Transverse colon (tissue), 4 donors: ENCODE measurements at regions not wholly inside any gene's neighbourhood (a gene's known extent, or its start where the extent isn't known, plus 50 kb on each side); places are given as distances from the start of the nearest gene placed in this dataset.
"Not testable (repeated sequence)": the region's sequence is repeated elsewhere in the genome, so short reads cannot be mapped to it uniquely, and the experiment has no call there.

ENCODE experiments used
- DNase-seq: peaks from one replicate; pipeline ENCODE4 v3.0.0-alpha.2; 2019
- H3K27ac ChIP-seq, 4 donors: fragments of 200-600 bp; sonication (generic); 2 replicates each; pipeline ENCODE4 v1.5.1; 2016 to 2018; ENCODE audit warnings: inconsistent platforms in 4 of 4
- H3K27me3 ChIP-seq: fragments of 200-600 bp; sonication (generic); 2 replicates; pipeline ENCODE4 v1.5.1; 2017; ENCODE audit warnings: inconsistent platforms
- H3K36me3 ChIP-seq, 4 donors: fragments of 200-600 bp; sonication (generic); 2 replicates each; pipeline ENCODE4 v1.5.1; 2017 to 2019; ENCODE audit warnings: inconsistent platforms in 4 of 4
- H3K4me1 ChIP-seq, 4 donors: fragments of 200-600 bp; sonication (generic); 2 replicates each; pipeline ENCODE4 v1.5.1; 2017 to 2020; ENCODE audit warnings: inconsistent platforms in 4 of 4
- H3K4me3 ChIP-seq, 4 donors: fragments of 200-600 bp; sonication (generic); 1 replicate in 1 of 4; 2 replicates in 3 of 4; pipeline versions ENCODE4 v1.5.1 to v1.6.1; 2017 to 2019; ENCODE audit warnings: inconsistent platforms in 4 of 4
- H3K9me3 ChIP-seq, 2 donors: fragments of 200-600 bp; sonication (generic); 2 replicates each; pipeline ENCODE4 v1.5.1; 2017 to 2019; ENCODE audit warnings: inconsistent platforms in 2 of 2
- EP300 ChIP-seq: sonication (generic); formaldehyde crosslinking; IDR thresholded peaks from one replicate; pipeline ENCODE4 v1.6.1; 2017; ENCODE audit warnings: antibody characterized with exemption, low read depth
- POLR2A ChIP-seq: fragments of 450-650 bp; IDR thresholded peaks from one replicate; pipeline ENCODE4 v1.6.1; 2016; ENCODE audit warnings: antibody characterized with exemption, mild to moderate bottlenecking, moderate library complexity
- POLR2AphosphoS5 ChIP-seq, 3 donors: sonication (generic); formaldehyde crosslinking; IDR thresholded peaks; one replicate each; pipeline ENCODE4 v1.6.1; 2016; ENCODE audit warnings: antibody characterized with exemption in 3 of 3
- WGBS, 2 donors: methylation state at CpG; one replicate each; pipeline ENCODE4 v1.1.5; 2018; ENCODE audit warnings: low coverage in 1 of 2; 5-methylcytosine and 5-hydroxymethylcytosine counted together
- in situ Hi-C, 4 donors: fragments of 200-750 bp; cut with MboI; loops; one replicate each; pipeline versions ENCODE4 v1.15.0 to v1.15.1; 2017; ENCODE audit warnings: low sequenced_read_pairs in 3 of 4, low pct_ligation_motif_present in 1 of 4, low pct_unique_long_range_greater_than_20kb in 1 of 4
- intact Hi-C: fragments of 100-400 bp; cut with DNase I; formaldehyde crosslinking; loops from one replicate; pipeline ENCODE4 v1.15.1; 2023; ENCODE audit warnings: low total_unique reads
- TF ChIP-seq, protein P1 (sequence below), 5 experiments: fragments of 200-600 bp in 3 of 5; fragments of 450-650 bp in 2 of 5; sonication (generic) in 3 of 5; IDR thresholded peaks; 1 replicate in 2 of 5; 2 replicates in 3 of 5; pipeline ENCODE4 v1.5.1; 2016 to 2017; ENCODE audit warnings: antibody characterized with exemption in 5 of 5, inconsistent platforms in 3 of 5, mild to moderate bottlenecking in 2 of 5, moderate library complexity in 1 of 5

DNA sequence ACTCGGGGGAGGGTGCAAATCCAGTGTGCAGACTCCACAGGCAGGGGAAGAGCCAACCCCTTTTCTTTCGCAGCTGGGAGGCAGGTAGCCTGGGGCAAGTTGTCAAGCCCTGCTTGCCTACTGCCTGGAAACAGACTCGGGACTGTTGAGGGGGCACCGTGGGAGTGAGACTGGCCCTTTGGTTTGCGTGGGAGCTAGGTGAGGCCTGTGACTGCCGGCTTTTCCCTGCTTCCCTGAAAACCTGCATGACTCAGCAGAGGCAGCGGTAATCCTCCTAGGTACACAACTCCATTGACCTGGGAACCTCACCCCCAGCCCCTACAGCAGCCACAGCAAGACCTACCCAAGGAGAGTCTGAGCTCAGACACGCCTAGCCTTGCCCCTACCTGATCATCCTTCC lies 509.5 kb downstream of the DTWD2 start:
- DNase-seq: no peak
- H3K27ac ChIP-seq: no peak overlapping the region
- TF ChIP-seq POLR2A (no peak), EP300 (no peak), POLR2AphosphoS5 (IDR thresholded peaks at IDR 0.05) (no peak)
- TF ChIP-seq, protein P1, sequence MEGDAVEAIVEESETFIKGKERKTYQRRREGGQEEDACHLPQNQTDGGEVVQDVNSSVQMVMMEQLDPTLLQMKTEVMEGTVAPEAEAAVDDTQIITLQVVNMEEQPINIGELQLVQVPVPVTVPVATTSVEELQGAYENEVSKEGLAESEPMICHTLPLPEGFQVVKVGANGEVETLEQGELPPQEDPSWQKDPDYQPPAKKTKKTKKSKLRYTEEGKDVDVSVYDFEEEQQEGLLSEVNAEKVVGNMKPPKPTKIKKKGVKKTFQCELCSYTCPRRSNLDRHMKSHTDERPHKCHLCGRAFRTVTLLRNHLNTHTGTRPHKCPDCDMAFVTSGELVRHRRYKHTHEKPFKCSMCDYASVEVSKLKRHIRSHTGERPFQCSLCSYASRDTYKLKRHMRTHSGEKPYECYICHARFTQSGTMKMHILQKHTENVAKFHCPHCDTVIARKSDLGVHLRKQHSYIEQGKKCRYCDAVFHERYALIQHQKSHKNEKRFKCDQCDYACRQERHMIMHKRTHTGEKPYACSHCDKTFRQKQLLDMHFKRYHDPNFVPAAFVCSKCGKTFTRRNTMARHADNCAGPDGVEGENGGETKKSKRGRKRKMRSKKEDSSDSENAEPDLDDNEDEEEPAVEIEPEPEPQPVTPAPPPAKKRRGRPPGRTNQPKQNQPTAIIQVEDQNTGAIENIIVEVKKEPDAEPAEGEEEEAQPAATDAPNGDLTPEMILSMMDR (IDR thresholded peaks at IDR 0.05): no peak
- no peak overlapping the region for H3K4me3 ChIP-seq
- H3K9me3 ChIP-seq: no peaks in the 10 kb centered on the region
- intact Hi-C loops (no loop called here), in situ Hi-C loops (no loop called here)
- H3K36me3 ChIP-seq: no peaks in the 10 kb centered on the region
- H3K27me3 ChIP-seq: no peaks in the 10 kb centered on the region
- 76 to 100% methylated on average over 1 to 8 of the region's 8 CpGs for WGBS, 2 donors
- H3K4me1 ChIP-seq: no peaks in the 10 kb centered on the region

DNA sequence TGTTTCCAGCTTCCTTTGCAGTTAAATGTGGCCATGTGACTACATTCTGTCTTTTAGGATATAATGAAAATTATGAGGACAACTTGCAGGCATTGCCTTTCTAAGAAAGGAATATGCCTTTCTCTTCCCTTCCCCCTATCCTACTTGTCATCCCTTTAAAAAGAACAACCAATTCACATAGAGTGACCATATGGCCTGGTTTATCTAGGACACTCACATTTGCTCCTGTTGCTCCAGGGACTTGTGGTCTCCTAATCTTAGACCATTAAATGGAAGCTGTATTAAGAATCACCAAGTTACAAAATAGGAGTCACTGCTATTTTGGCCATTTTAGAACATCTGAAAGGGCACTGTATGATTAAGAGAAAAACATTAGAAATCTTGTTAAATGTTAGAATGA lies 520.3 kb downstream of the DTWD2 start:
- TF ChIP-seq, protein P1 (IDR thresholded peaks at IDR 0.05): no peak
- TF ChIP-seq EP300 (no peak), POLR2AphosphoS5 (IDR thresholded peaks at IDR 0.05) (no peak), POLR2A (no peak)
- intact Hi-C loops: no loop called here
- in situ Hi-C loops: no loop called here

DNA sequence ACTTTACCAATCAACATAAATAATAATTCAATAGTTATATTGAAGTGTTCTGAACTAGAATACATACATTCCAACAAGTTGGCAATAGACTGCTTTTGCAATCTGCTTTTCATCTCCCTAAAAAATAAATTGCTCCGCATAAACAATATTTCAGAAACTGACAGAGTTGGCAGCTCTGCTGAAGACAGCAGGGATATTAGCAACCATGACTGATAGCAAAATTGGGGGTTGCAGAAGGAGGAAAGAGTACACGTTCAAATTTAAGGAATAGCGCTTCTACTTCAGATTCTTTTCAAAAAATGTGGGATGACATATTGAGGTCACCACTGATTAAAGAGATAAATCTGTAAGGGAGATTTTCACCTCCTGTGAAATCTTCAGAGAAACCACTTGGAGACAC lies 521.2 kb downstream of the DTWD2 start:
- H3K9me3 ChIP-seq: no peaks in the 10 kb centered on the region
- no peak overlapping the region for H3K27ac ChIP-seq
- no peak for DNase-seq
- intact Hi-C loops (no loop called here), in situ Hi-C loops (no loop called here)
- no peak for TF ChIP-seq EP300
- TF ChIP-seq, protein P1 (IDR thresholded peaks at IDR 0.05): no peak
- TF ChIP-seq POLR2AphosphoS5 (IDR thresholded peaks at IDR 0.05): no peak
- no peaks in the 10 kb centered on the region for H3K27me3 ChIP-seq
- no peaks in the 10 kb centered on the region for H3K36me3 ChIP-seq
- H3K4me1 ChIP-seq: no peaks in the 10 kb centered on the region
- H3K4me3 ChIP-seq: no peak overlapping the region
- WGBS, 2 donors: 71 to 74% methylated on average over 3 of the region's 3 CpGs

More for the DNA sequence above, 520.3 kb downstream of the DTWD2 start:
- no peak for DNase-seq
- Histone ChIP-seq H3K36me3 (no peaks in the 10 kb centered on the region), H3K27ac (no peak overlapping the region), H3K4me3 (no peak overlapping the region), H3K27me3 (no peaks in the 10 kb centered on the region), H3K4me1 (no peaks in the 10 kb centered on the region), H3K9me3 (no peaks in the 10 kb centered on the region)

DNA sequence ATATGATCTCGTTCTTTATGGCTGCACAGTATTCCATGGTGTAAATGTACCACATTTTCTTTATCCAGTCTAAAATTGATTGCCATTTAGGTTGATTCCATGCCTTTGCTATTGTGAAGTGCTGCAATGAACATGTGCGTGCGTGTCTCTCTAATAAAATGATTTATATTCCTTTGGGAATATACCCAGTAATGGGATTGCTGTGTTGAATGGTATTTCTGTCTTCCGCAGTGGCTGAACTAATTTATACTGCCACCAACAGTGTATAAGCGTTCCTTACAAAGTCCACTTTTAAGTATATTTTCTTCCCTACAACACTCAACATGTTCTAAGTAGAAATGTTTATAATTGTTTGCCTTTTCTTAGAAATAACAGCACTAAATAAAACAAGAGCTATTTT lies 521.9 kb downstream of the DTWD2 start:
- no peak for TF ChIP-seq POLR2AphosphoS5 (IDR thresholded peaks at IDR 0.05)
- H3K4me3 ChIP-seq: no peak overlapping the region
- H3K27me3 ChIP-seq: no peaks in the 10 kb centered on the region
- no peaks in the 10 kb centered on the region for H3K4me1 ChIP-seq
- no peak for DNase-seq
- intact Hi-C loops: no loop called here
- WGBS, 2 donors: 69 to 73% methylated on average over 5 of the region's 5 CpGs
- H3K27ac ChIP-seq: no peak overlapping the region
- in situ Hi-C loops: no loop called here
- no peaks in the 10 kb centered on the region for H3K9me3 ChIP-seq
- H3K36me3 ChIP-seq: no peaks in the 10 kb centered on the region

DNA sequence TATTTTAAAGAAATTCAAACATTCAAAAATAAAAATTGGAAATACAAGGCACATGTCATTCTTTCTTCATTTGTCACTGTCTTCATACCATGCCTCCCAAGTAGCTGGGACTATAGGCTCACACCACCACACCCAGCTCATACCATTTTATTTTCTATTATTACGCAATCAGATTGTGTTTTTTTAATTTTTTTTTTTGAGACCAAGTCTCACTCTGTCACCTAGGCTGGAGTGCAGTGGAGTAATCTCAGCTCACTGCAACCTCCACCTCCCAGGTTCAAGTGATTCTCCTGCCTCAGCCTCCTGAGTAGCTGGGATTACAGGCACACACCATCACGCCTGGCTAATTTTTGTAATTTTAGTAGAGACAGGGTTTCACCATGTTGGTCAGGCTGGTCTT lies 526.1 kb downstream of the DTWD2 start:
- H3K4me3 ChIP-seq, H3K9me3 ChIP-seq, H3K27ac ChIP-seq, H3K4me1 ChIP-seq, DNase-seq, intact Hi-C loops, H3K27me3 ChIP-seq, H3K36me3 ChIP-seq, in situ Hi-C loops: not testable (repeated sequence)
- 81 to 100% methylated on average over 2 of the region's 2 CpGs for WGBS, 2 donors
